SK-N-MC (cell line): ENCODE measurements at regions not wholly inside any gene's neighbourhood (a gene's known extent, or its start where the extent isn't known, plus 50 kb on each side); places are given as distances from the start of the nearest gene placed in this dataset.
A peak's percentile ranks its signal among the peaks of the same experiment; 100 is the strongest.

ENCODE experiments used
- DNase-seq: peaks from one replicate; pipeline ENCODE4 v3.0.0-alpha.2; 2011; ENCODE audit warnings: low read depth, low spot score
- H3K27ac ChIP-seq: fragments of 200-600 bp; sonication (generic); 2 replicates; pipeline ENCODE4 v1.5.1; 2016; ENCODE audit warnings: mixed run types
- H3K36me3 ChIP-seq: fragments of 200-600 bp; sonication (generic); 2 replicates; pipeline ENCODE4 v1.6.1; 2017; ENCODE audit warnings: antibody characterized with exemption, low read length, mixed read lengths; ENCODE audit not compliant: insufficient read depth
- H3K4me3 ChIP-seq: fragments of 200-600 bp; sonication (generic); 2 replicates; pipeline ENCODE4 v1.5.1; 2016
- H3K9ac ChIP-seq: fragments of 200-600 bp; sonication (generic); 2 replicates; pipeline ENCODE4 v1.8.0; 2017; ENCODE audit warnings: mixed run types, mixed read lengths; ENCODE audit not compliant: insufficient read length
- H3K9me3 ChIP-seq: fragments of 200-600 bp; sonication (generic); 2 replicates; pipeline ENCODE4 v1.6.1; 2017; ENCODE audit warnings: low read depth, mild to moderate bottlenecking, antibody characterized with exemption, low read length, moderate library complexity, mixed read lengths
- EZH2 ChIP-seq: fragments of 200-600 bp; sonication (generic); IDR thresholded peaks from one replicate; pipeline ENCODE4 v1.6.1; 2017; ENCODE audit warnings: antibody characterized with exemption
- FOXP2 ChIP-seq: optimal IDR thresholded peaks from 2 replicates; pipeline ENCODE3; 2011; ENCODE audit warnings: mild to moderate bottlenecking, moderate library complexity; ENCODE audit not compliant: insufficient read depth; ENCODE audit errors: extremely low read length, control extremely low read depth
- POLR2AphosphoS5 ChIP-seq: IDR thresholded peaks from 2 replicates; pipeline ENCODE4 v1.6.1; 2012; ENCODE audit warnings: mild to moderate bottlenecking, low read depth, low read length, borderline replicate concordance

GRCh38 chr14:36465178-36465577 is 54.9 kb downstream of the NKX2-1 start:
- Histone ChIP-seq H3K27ac (peak overlapping the region; percentile 43; the same call in 1 of the 2 replicates), H3K4me3 (no peak overlapping the region), H3K36me3 (no peaks in the 10 kb centered on the region), H3K9me3 (no peaks in the 10 kb centered on the region), H3K9ac (no peak overlapping the region)
- TF ChIP-seq FOXP2 (no peak), POLR2AphosphoS5 (no peak), EZH2 (no peak)
- DNase-seq: no peak

GRCh38 chr14:36462890-36463289 is 57.1 kb downstream of the NKX2-1 start:
- H3K36me3 ChIP-seq: no peaks in the 10 kb centered on the region
- no peak overlapping the region for H3K9ac ChIP-seq
- H3K27ac ChIP-seq: no peak overlapping the region
- TF ChIP-seq EZH2: no peak
- DNase-seq: no peak
- H3K4me3 ChIP-seq: no peak overlapping the region
- no peaks in the 10 kb centered on the region for H3K9me3 ChIP-seq

GRCh38 chr14:36455241-36455627 is 64.8 kb downstream of the NKX2-1 start:
- no peak for DNase-seq
- Histone ChIP-seq H3K4me3 (no peak overlapping the region), H3K36me3 (no peaks in the 10 kb centered on the region), H3K27ac (no peak overlapping the region), H3K9ac (no peak overlapping the region), H3K9me3 (no peaks in the 10 kb centered on the region)
- TF ChIP-seq POLR2AphosphoS5: no peak
- no peak for TF ChIP-seq FOXP2
- TF ChIP-seq EZH2: no peak

DNA sequence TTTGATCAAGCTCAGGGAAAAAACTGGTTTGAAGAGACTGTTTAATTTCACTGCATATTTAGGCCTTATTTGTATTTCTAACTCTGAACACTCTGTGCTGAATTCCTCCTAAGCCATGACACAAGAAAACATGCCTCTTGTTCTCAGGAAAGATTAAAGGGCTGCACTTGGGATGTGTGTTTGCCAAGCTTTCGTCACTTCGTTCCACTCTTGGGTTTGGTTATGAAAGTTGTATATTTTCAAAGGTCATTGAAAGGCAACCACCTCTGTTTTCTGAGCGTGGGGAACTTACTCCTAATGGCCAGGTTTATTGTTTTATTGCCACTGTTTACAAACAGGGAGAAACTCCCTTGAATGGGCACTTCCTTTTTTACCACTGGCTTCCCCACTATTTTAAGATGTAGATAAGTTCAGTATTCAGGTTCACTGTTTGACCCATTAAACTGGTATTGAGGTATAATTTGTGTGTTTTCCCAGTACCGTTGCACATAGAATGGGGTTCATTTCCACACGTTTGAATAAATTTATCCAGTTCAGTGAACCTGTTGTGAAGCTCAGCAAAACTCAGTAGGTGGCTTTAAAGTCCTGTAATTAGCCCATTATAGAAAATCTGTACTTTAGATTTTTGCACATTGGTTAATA is 65.3 kb downstream of the NKX2-1 start:
- Histone ChIP-seq H3K9me3 (no peaks in the 10 kb centered on the region), H3K36me3 (no peaks in the 10 kb centered on the region), H3K4me3 (no peak overlapping the region), H3K27ac (peak overlapping the region; percentile 76), H3K9ac (no peak overlapping the region)
- TF ChIP-seq FOXP2 (no peak), POLR2AphosphoS5 (no peak), EZH2 (no peak)
- no peak for DNase-seq

DNA sequence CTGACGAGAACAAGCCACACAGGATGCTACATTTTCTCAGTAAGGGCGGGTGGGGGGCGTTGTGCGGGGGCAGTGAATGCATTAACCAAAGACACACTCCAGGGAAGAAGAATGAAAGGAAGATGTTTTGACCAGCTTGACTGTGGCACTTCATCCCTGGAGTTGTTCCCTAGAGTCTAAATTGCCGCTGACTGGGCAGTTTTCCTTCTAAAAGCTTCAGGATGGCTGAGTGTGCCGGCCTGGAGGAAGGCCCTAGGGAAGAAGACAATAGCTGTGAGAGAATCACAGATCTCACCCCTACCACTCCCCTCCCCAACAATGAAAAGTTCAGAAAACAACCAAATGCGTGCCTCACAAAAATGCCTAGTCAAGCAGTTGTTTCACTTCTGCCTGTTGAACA is 67.2 kb downstream of the NKX2-1 start:
- Histone ChIP-seq H3K9me3 (no peaks in the 10 kb centered on the region), H3K36me3 (no peaks in the 10 kb centered on the region), H3K4me3 (peak overlapping the region; percentile 20; the same call in 1 of the 2 replicates), H3K27ac (peak overlapping the region; percentile 34; the same call in 1 of the 2 replicates), H3K9ac (peak overlapping the region; percentile 8)
- TF ChIP-seq FOXP2 (no peak), EZH2 (no peak), POLR2AphosphoS5 (no peak)
- DNase-seq: no peak

GRCh38 chr14:36451310-36452065 is 68.5 kb downstream of the NKX2-1 start:
- no peak for TF ChIP-seq POLR2AphosphoS5
- TF ChIP-seq EZH2: no peak
- no peak for TF ChIP-seq FOXP2
- DNase-seq: no peak
- no peak overlapping the region for H3K9ac ChIP-seq
- no peaks in the 10 kb centered on the region for H3K9me3 ChIP-seq
- no peak overlapping the region for H3K27ac ChIP-seq
- H3K4me3 ChIP-seq: no peak overlapping the region
- H3K36me3 ChIP-seq: no peaks in the 10 kb centered on the region

DNA sequence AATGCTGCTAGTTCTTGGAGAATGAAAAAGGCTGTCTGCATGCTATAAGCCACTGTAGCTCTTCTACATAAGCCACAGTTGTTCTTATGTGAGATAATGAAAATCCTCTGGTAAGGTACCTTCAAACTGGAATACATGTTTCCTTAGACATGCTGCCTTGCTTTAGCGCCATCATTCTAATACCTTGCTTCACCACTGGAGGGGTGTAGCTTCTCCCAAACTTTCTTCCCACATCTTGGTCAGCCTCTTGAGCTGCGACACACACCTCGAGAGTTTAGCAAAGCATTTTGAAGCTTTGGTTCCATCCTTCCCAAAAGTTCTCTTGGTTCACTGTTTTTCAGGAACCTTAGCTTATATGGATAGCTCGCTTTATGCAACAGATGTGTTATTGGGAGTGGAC is 69.5 kb downstream of the NKX2-1 start:
- DNase-seq: no peak
- H3K4me3 ChIP-seq: no peak overlapping the region
- TF ChIP-seq FOXP2: no peak
- no peak for TF ChIP-seq POLR2AphosphoS5
- no peaks in the 10 kb centered on the region for H3K9me3 ChIP-seq
- H3K9ac ChIP-seq: no peak overlapping the region
- no peak overlapping the region for H3K27ac ChIP-seq
- no peaks in the 10 kb centered on the region for H3K36me3 ChIP-seq

- Histone ChIP-seq H3K9ac (no peak overlapping the region), H3K4me3 (no peak overlapping the region), H3K27ac (no peak overlapping the region), H3K36me3 (no peaks in the 10 kb centered on the region), H3K9me3 (no peaks in the 10 kb centered on the region)
- no peak for DNase-seq
- TF ChIP-seq POLR2AphosphoS5 (no peak), FOXP2 (no peak), EZH2 (no peak)
Measured at GRCh38 chr14:36449903-36450302, 70.1 kb downstream of the NKX2-1 start.
